Parathyroid adenoma (tissue), 2 donors: ENCODE measurements at regions not wholly inside any gene's neighbourhood (a gene's known extent, or its start where the extent isn't known, plus 50 kb on each side); places are given as distances from the start of the nearest gene placed in this dataset.

Experiments used
- H2AFZ ChIP-seq: fragments of 300-600 bp; sonication (generic); one replicate; pipeline ENCODE4 v1.7.0; 2017; ENCODE audit warnings: antibody characterized with exemption, mild to moderate bottlenecking
- H3K27ac ChIP-seq: fragments of 300-600 bp; sonication (generic); one replicate; pipeline ENCODE4 v1.7.0; 2017
- H3K27me3 ChIP-seq: fragments of 300-600 bp; sonication (generic); one replicate; pipeline ENCODE4 v1.7.0; 2017; ENCODE audit warnings: low read length; ENCODE audit not compliant: control insufficient read depth, insufficient read depth
- H3K36me3 ChIP-seq: fragments of 300-600 bp; sonication (generic); one replicate; pipeline ENCODE4 v1.7.0; 2017; ENCODE audit warnings: low read length; ENCODE audit not compliant: control insufficient read depth, insufficient read depth
- H3K4me1 ChIP-seq: fragments of 300-600 bp; sonication (generic); one replicate; pipeline ENCODE4 v1.7.0; 2017; ENCODE audit warnings: control low read depth
- H3K4me2 ChIP-seq: fragments of 300-600 bp; sonication (generic); one replicate; pipeline ENCODE4 v1.7.0; 2017; ENCODE audit warnings: low read length
- H3K4me3 ChIP-seq: fragments of 300-600 bp; sonication (generic); one replicate; pipeline ENCODE4 v1.7.0; 2017; ENCODE audit warnings: low read depth, low read length
- H3K79me2 ChIP-seq: fragments of 300-600 bp; sonication (generic); one replicate; pipeline ENCODE4 v1.7.0; 2017; ENCODE audit warnings: control low read depth
- H3K9ac ChIP-seq: fragments of 300-600 bp; sonication (generic); one replicate; pipeline ENCODE4 v1.7.0; 2017; ENCODE audit warnings: mild to moderate bottlenecking
- H3K9me3 ChIP-seq: fragments of 300-600 bp; sonication (generic); one replicate; pipeline ENCODE4 v1.7.0; 2017; ENCODE audit warnings: low read length; ENCODE audit not compliant: control insufficient read depth
- CTCF ChIP-seq: fragments of 300-600 bp; sonication (generic); IDR thresholded peaks from one replicate; pipeline ENCODE4 v1.7.0; 2017; ENCODE audit warnings: antibody characterized with exemption, mild to moderate bottlenecking
- donor health status: primary hyperparathyroidism.

GRCh38 chr5:27938989-27939388, 900.6 kb upstream of the CDH9 start:
- Histone ChIP-seq H3K9ac (no peak overlapping the region), H3K27ac (no peak overlapping the region), H3K4me3 (no peak overlapping the region), H3K27me3 (no peaks in the 10 kb centered on the region), H3K4me2 (no peak overlapping the region), H3K36me3 (no peaks in the 10 kb centered on the region), H3K9me3 (no peaks in the 10 kb centered on the region), H3K4me1 (no peaks in the 10 kb centered on the region), H2AFZ (no peak overlapping the region), H3K79me2 (no peaks in the 10 kb centered on the region)
- no peak for TF ChIP-seq CTCF

GRCh38 chr5:27928060-27928459, 889.7 kb upstream of the CDH9 start:
- Histone ChIP-seq H3K9me3 (no peaks in the 10 kb centered on the region), H3K9ac (no peak overlapping the region), H3K27me3 (no peaks in the 10 kb centered on the region), H3K27ac (no peak overlapping the region), H3K79me2 (no peaks in the 10 kb centered on the region), H3K36me3 (no peaks in the 10 kb centered on the region), H3K4me2 (no peak overlapping the region), H3K4me3 (no peak overlapping the region), H2AFZ (no peak overlapping the region), H3K4me1 (no peaks in the 10 kb centered on the region)
- no peak for TF ChIP-seq CTCF

GRCh38 chr5:27911216-27911615, 872.8 kb upstream of the CDH9 start:
- Histone ChIP-seq H3K4me1 (no peaks in the 10 kb centered on the region), H3K27ac (no peak overlapping the region), H3K27me3 (no peaks in the 10 kb centered on the region), H3K4me3 (no peak overlapping the region), H3K4me2 (no peak overlapping the region), H2AFZ (no peak overlapping the region), H3K36me3 (no peaks in the 10 kb centered on the region), H3K79me2 (no peaks in the 10 kb centered on the region), H3K9ac (no peak overlapping the region), H3K9me3 (no peaks in the 10 kb centered on the region)
- no peak for TF ChIP-seq CTCF

- TF ChIP-seq CTCF = no peak
- H3K4me3 ChIP-seq = no peak overlapping the region
- H3K27me3 ChIP-seq = no peaks in the 10 kb centered on the region
- no peaks in the 10 kb centered on the region for H3K36me3 ChIP-seq
- no peak overlapping the region for H3K27ac ChIP-seq
- no peak overlapping the region for H3K4me2 ChIP-seq
- no peaks in the 10 kb centered on the region for H3K79me2 ChIP-seq
- no peak overlapping the region for H3K9ac ChIP-seq
- H3K9me3 ChIP-seq = no peaks in the 10 kb centered on the region
- H3K4me1 ChIP-seq = no peaks in the 10 kb centered on the region
- no peak overlapping the region for H2AFZ ChIP-seq
Observed at GRCh38 chr5:27908341-27908740, 870.0 kb upstream of the CDH9 start.

GRCh38 chr5:27906931-27907601, 868.7 kb upstream of the CDH9 start:
- H3K9ac ChIP-seq = no peak overlapping the region
- no peaks in the 10 kb centered on the region for H3K36me3 ChIP-seq
- TF ChIP-seq CTCF = no peak

More at GRCh38 chr5:27906931-27907601, 868.7 kb upstream of the CDH9 start:
- no peak overlapping the region for H2AFZ ChIP-seq
- no peak overlapping the region for H3K4me2 ChIP-seq
- H3K4me3 ChIP-seq = no peak overlapping the region
- H3K9me3 ChIP-seq = no peaks in the 10 kb centered on the region
- no peaks in the 10 kb centered on the region for H3K79me2 ChIP-seq
- H3K4me1 ChIP-seq = no peaks in the 10 kb centered on the region
- no peak overlapping the region for H3K27ac ChIP-seq
- H3K27me3 ChIP-seq = no peaks in the 10 kb centered on the region
